ENCODE measurements at regions not wholly inside any gene's neighbourhood (a gene's known extent, or its start where the extent isn't known, plus 50 kb on each side); places are given as distances from the start of the nearest gene placed in this dataset.

GRCh38 chr4:181582595-181582994 is 660.6 kb upstream of the TENM3 start:
- no peak overlapping the region for H3K27ac ChIP-seq
- 83 to 95% (median 90%) methylated on average over 4 of the region's 4 CpGs for WGBS, 5 donors
- H3K9me3 ChIP-seq: no peaks in the 10 kb centered on the region
- TF ChIP-seq POLR2A (IDR thresholded peaks at IDR 0.05) (no peak), POLR2AphosphoS5 (IDR thresholded peaks at IDR 0.05) (no peak)
- TF ChIP-seq, protein P1, sequence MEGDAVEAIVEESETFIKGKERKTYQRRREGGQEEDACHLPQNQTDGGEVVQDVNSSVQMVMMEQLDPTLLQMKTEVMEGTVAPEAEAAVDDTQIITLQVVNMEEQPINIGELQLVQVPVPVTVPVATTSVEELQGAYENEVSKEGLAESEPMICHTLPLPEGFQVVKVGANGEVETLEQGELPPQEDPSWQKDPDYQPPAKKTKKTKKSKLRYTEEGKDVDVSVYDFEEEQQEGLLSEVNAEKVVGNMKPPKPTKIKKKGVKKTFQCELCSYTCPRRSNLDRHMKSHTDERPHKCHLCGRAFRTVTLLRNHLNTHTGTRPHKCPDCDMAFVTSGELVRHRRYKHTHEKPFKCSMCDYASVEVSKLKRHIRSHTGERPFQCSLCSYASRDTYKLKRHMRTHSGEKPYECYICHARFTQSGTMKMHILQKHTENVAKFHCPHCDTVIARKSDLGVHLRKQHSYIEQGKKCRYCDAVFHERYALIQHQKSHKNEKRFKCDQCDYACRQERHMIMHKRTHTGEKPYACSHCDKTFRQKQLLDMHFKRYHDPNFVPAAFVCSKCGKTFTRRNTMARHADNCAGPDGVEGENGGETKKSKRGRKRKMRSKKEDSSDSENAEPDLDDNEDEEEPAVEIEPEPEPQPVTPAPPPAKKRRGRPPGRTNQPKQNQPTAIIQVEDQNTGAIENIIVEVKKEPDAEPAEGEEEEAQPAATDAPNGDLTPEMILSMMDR (IDR thresholded peaks at IDR 0.05 in 8 of 11, conservative IDR thresholded peaks at IDR 0.05 in 3 of 11): no peak
- H3K27me3 ChIP-seq (replicated peaks in 1 of 7): no peaks in the 10 kb centered on the region
- H3K4me1 ChIP-seq: no peaks in the 10 kb centered on the region
- DNase-seq: no peak
- no peaks in the 10 kb centered on the region for H3K36me3 ChIP-seq
- H3K4me3 ChIP-seq: no peak overlapping the region
- intact Hi-C loops (cut with DNase I; ENCODE audit: low total_unique reads): no loop called here

DNA sequence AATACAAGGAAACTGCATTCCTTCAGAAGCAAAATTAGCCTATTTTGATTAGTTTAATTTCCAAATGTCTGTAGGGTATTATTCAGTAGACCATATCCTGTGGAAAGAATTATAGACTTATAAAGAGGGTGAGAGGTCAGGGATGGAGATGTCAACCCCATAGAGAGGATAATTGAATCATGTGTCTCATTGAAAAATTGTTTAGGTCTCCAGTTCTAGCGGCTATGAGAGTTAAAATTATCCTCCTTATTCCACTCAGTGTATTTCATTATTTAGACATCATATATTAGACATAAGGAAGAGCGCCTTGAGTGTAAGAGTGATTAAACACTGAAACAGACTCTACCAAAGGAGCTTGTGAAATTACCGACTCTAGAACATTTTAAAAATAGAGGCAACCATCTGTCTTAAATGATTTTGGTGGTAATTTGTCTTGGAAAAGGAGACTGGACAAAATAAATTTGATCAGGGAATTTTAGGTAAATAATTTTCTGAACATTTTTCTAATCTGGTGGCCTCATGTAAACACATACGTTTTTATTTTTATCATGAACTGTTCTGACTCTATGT is 654.4 kb upstream of the TENM3 start:
- Histone ChIP-seq H3K27me3 (replicated peaks in 1 of 7) (no peaks in the 10 kb centered on the region), H3K27ac (no peak overlapping the region), H3K4me3 (no peak overlapping the region), H3K36me3 (no peaks in the 10 kb centered on the region), H3K4me1 (no peaks in the 10 kb centered on the region), H3K9me3 (peaks cover 0 to 3% (median 0%) of the 10 kb centered on the region in 8 donors)
- intact Hi-C loops (cut with DNase I; ENCODE audit: low total_unique reads): no loop called here
- TF ChIP-seq, protein P1 (IDR thresholded peaks at IDR 0.05 in 8 of 11, conservative IDR thresholded peaks at IDR 0.05 in 3 of 11): no peak
- TF ChIP-seq POLR2A (IDR thresholded peaks at IDR 0.05): no peak
- no peak for TF ChIP-seq POLR2AphosphoS5 (IDR thresholded peaks at IDR 0.05)
- 69 to 81% (median 79%) methylated on average over 4 of the region's 4 CpGs for WGBS, 5 donors
- DNase-seq: no peak

DNA sequence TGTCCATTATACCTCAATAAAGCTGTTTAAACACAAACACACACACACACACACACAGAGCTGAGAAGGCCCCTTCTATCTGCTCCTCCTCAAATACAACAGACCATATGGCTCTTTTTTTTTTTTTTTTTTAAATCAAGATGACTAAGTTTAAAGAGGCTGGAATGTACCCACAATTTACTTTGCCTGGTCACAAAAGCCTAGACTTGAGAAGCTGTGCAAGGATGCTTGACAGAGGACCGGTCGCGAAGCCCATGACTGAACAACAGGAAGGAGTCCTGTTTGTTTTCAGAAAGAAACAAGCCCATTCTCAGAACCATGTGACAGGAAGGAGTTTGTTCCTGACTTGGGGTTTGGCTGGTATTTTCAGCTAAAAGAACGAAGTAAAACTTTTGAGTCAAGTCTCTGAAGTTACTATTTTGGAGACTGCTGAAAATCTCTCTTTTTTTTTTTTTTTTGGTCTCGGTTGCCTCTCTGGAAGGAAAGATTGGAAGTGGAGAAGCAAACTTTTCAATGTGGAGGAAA is 650.9 kb upstream of the TENM3 start:
- Histone ChIP-seq H3K27me3 (replicated peaks in 1 of 7) (no peaks in the 10 kb centered on the region), H3K4me1 (no peaks in the 10 kb centered on the region), H3K4me3 (no peak overlapping the region), H3K36me3 (no peaks in the 10 kb centered on the region), H3K27ac (no peak overlapping the region), H3K9me3 (peaks cover 0 to 3% (median 0%) of the 10 kb centered on the region in 8 donors)
- TF ChIP-seq, protein P1 (IDR thresholded peaks at IDR 0.05 in 8 of 11, conservative IDR thresholded peaks at IDR 0.05 in 3 of 11): no peak
- TF ChIP-seq POLR2AphosphoS5 (IDR thresholded peaks at IDR 0.05): no peak
- no peak for DNase-seq
- intact Hi-C loops (cut with DNase I; ENCODE audit: low total_unique reads): no loop called here
- WGBS, 5 donors: 18 to 42% (median 29%) methylated on average over 5 of the region's 5 CpGs

DNA sequence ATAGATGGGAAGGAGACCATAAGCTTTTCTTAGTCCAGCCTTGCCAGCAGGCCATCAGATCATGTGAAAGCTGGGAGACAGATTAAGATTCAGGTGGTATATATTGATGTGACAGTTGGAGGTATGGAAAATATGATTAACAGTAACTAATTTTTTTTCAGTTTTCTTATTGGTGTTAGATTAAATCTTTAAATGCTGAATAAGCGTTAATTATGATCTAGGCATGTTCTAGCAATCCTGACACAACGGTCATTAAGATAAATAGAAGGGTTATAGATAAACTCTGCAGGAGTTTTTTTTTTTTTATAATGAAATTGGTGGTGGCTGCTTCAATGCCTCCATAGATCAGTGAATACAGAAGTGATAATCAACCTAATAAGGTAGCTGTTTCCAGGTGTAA is 649.5 kb upstream of the TENM3 start:
- DNase-seq: no peak
- intact Hi-C loops (cut with DNase I; ENCODE audit: low total_unique reads): no loop called here
- H3K27ac ChIP-seq: no peak overlapping the region
- H3K36me3 ChIP-seq: no peaks in the 10 kb centered on the region
- no peak overlapping the region for H3K4me3 ChIP-seq
- no peaks in the 10 kb centered on the region for H3K4me1 ChIP-seq
- TF ChIP-seq, protein P1 (IDR thresholded peaks at IDR 0.05 in 8 of 11, conservative IDR thresholded peaks at IDR 0.05 in 3 of 11): no peak
- no peak for TF ChIP-seq POLR2A (IDR thresholded peaks at IDR 0.05)
- TF ChIP-seq POLR2AphosphoS5 (IDR thresholded peaks at IDR 0.05): no peak
- no peaks in the 10 kb centered on the region for H3K27me3 ChIP-seq (replicated peaks in 1 of 7)
- 44 to 63% (median 55%) methylated on average over 2 of the region's 2 CpGs for WGBS, 5 donors
- peaks cover 0 to 3% (median 0%) of the 10 kb centered on the region in 8 donors for H3K9me3 ChIP-seq
